ENCODE measurements at regions not wholly inside any gene's neighbourhood (a gene's known extent, or its start where the extent isn't known, plus 50 kb on each side); places are given as distances from the start of the nearest gene placed in this dataset.

DNA sequence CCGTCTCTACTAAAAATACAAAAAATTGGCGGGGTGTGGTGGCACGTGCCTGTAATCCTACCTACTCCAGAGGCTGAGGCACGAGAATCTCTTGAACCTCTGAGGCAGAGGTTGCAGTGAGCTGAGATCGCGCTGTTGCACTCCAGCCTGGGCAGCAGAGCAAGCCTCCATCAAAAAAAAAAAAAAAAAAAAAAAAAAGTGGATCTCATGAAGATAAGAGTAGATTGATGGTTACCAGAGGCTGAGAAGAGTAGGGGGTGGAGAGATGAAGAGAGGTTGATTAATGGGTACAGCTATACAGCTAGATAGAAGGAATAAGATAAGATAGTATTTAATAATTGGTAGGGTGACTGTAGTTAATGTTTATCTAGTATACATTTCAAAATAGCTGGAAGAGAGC, 65.9 kb upstream of the LRRC3B start:
- no peak for DNase-seq

DNA sequence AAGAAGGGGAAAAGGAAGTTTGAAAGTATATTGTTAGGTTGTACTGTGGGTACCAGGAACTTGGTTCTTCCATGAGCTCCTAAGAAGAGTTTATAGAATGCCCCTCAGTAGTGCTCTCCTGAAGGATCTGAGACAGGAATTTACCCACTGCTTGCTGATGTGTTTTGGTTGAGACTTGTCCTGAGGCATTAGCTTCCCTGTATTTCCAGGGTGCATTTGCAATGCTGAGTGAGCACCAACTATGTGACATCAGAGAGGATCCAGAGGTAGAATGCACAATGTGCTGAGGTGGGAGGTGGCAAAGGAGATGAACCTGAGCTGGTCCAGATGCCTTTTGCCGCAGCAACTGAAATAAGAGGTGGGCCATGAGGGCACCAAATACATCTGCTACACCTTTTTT, 64.3 kb upstream of the LRRC3B start:
- no peak for DNase-seq

DNA sequence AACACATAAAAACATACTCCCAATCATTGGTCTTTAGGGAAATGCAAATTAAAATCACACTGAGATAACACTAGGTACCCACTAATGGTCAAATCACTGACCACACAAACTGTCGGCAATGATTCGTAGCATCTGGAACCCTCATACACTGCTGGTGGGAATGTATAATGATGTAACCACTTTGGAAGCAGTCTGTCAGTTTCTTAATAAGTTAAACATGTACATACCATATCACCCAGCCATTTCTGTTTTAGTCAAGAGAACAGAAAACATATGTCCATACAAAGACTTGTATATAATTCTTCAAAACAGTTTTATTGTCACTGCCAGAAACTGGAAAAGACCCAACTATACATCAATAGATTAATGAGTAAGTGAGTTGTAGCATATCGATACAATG, 63.3 kb upstream of the LRRC3B start:
- no peak for DNase-seq

- DNase-seq, result no peak
Measured at GRCh38 chr3:26560081-26560480, 62.5 kb upstream of the LRRC3B start.

DNA sequence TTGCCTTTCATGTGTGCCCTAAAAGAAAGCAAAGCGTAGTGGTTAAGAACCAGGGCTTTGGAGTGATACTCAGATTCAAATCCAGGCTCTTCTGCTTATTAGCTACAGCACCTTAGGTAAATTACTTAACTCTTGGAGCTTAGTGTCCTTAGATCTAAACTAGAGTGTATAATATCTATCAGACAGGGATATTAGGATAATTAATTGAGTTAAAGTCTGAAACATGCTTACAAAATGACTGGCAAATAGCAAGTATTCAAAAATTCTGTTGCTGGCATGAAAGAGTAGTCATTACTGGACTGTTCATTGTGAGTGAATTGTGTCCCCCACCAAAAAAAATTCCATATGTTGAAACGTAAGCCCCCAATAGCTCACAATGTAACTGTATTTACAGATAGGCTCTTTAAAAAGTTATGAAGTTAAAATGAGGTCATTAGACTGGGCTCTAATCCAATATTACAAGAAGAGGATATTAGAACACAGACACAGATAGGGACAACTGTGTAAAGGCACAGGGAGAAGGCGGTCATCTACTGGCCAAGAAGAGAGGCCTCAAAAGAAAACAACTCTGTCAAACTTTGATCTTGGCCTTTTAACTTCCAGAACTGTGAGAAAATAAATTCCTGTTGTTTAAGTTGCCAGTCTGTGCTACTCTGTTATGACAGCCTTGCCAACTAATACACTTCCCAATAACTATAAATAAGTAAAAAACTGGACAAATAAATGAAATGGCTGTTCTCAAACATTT, 60.4 kb upstream of the LRRC3B start:
- DNase-seq, result no peak
